ENCODE measurements at regions not wholly inside any gene's neighbourhood (a gene's known extent, or its start where the extent isn't known, plus 50 kb on each side); places are given as distances from the start of the nearest gene placed in this dataset.

DNA sequence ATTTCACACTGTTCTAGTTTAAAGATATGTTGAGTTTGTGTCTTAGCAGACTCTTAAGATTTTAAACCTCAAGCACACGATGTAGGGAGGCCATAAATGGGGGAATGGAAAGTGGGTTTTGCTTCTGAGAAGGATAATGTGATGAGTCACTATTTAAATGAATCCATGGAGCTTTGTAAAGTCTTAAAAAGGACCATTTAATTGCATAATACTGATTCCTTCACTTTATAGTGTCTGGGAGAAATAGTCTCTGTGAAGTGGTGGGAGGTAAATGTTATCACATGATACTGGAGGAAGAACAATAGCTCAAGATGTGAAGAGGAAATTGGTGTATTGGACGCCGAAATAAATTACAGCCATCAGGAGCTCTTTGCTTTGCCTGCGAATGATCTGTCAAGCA, 84.0 kb upstream of the MYO3A start:
- Mint-ChIP-seq H3K36me3 (no peaks in the 10 kb centered on the region), H3K9me3 (peaks cover 7% of the 10 kb centered on the region), H3K4me1 (peaks cover 30% of the 10 kb centered on the region), H3K4me3 (no peak overlapping the region), H3K27me3 (ENCODE audit: insufficient read depth, low read depth) (no peaks in the 10 kb centered on the region), H3K27ac (no peak overlapping the region)
- Histone ChIP-seq H3K36me3 (no peaks in the 10 kb centered on the region), H3K9me3 (ENCODE audit: low read depth) (no peaks in the 10 kb centered on the region), H2AFZ (replicated peaks) (peak overlapping the region; percentile 59), H3K9ac (no peak overlapping the region), H4K20me1 (ENCODE audit: low read depth) (no peaks in the 10 kb centered on the region), H3K4me2 (no peak overlapping the region), H3K27me3 (no peaks in the 10 kb centered on the region), H3K4me1 (peaks cover 11% of the 10 kb centered on the region), H3K79me2 (ENCODE audit: low read depth) (no peaks in the 10 kb centered on the region), H3K4me3 (no peak overlapping the region), H3F3A (ENCODE audit: low read depth) (no peaks in the 10 kb centered on the region), H3K27ac (no peak overlapping the region)
- no peak for DNase-seq (ENCODE audit: low spot score)
- TF ChIP-seq EZH2phosphoT487 (IDR thresholded peaks at IDR 0.05) (no peak), EZH2 (IDR thresholded peaks at IDR 0.05) (no peak)
- TF ChIP-seq, protein P1, sequence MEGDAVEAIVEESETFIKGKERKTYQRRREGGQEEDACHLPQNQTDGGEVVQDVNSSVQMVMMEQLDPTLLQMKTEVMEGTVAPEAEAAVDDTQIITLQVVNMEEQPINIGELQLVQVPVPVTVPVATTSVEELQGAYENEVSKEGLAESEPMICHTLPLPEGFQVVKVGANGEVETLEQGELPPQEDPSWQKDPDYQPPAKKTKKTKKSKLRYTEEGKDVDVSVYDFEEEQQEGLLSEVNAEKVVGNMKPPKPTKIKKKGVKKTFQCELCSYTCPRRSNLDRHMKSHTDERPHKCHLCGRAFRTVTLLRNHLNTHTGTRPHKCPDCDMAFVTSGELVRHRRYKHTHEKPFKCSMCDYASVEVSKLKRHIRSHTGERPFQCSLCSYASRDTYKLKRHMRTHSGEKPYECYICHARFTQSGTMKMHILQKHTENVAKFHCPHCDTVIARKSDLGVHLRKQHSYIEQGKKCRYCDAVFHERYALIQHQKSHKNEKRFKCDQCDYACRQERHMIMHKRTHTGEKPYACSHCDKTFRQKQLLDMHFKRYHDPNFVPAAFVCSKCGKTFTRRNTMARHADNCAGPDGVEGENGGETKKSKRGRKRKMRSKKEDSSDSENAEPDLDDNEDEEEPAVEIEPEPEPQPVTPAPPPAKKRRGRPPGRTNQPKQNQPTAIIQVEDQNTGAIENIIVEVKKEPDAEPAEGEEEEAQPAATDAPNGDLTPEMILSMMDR (IDR thresholded peaks at IDR 0.05), result no peak

DNA sequence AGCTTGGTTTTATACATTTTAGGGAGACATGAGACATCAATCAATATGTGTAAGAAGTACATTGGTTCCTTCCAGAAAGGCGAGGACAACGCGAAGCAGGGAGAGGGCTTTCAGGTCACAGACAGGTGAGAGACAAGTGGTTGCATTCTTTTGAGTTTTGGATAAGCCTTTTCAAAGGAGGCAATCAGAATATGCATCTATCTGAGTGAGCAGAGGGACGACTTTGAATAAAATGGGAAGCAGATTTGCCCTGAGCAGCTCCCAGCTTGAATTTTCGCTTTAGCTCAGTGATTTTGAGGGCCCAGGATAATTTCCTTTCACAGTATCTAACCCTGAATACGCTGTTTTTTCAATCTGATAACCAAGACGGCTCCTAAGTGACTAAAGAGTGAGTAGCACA, 82.5 kb upstream of the MYO3A start:
- H3K36me3 ChIP-seq, result no peaks in the 10 kb centered on the region
- H3K27ac ChIP-seq, result no peak overlapping the region
- peaks cover 7% of the 10 kb centered on the region for H3K9me3 Mint-ChIP-seq
- no peak overlapping the region for H3K4me3 Mint-ChIP-seq
- no peaks in the 10 kb centered on the region for H3K79me2 ChIP-seq (ENCODE audit: low read depth)
- no peaks in the 10 kb centered on the region for H3F3A ChIP-seq (ENCODE audit: low read depth)
- H3K4me1 ChIP-seq, result peaks cover 11% of the 10 kb centered on the region
- TF ChIP-seq EZH2 (IDR thresholded peaks at IDR 0.05) (no peak), EZH2phosphoT487 (IDR thresholded peaks at IDR 0.05) (no peak)
- TF ChIP-seq, protein P1 (IDR thresholded peaks at IDR 0.05), result no peak
- H3K4me2 ChIP-seq, result no peak overlapping the region
- no peak overlapping the region for H3K4me3 ChIP-seq
- no peaks in the 10 kb centered on the region for H4K20me1 ChIP-seq (ENCODE audit: low read depth)
- DNase-seq (ENCODE audit: low spot score), result no peak
- H3K27me3 Mint-ChIP-seq (ENCODE audit: insufficient read depth, low read depth), result no peaks in the 10 kb centered on the region
- no peaks in the 10 kb centered on the region for H3K36me3 Mint-ChIP-seq
- H3K9me3 ChIP-seq (ENCODE audit: low read depth), result no peaks in the 10 kb centered on the region
- H2AFZ ChIP-seq (replicated peaks), result peak overlapping the region; percentile 40
- peak overlapping the region; percentile 67 for H3K27ac Mint-ChIP-seq
- H3K27me3 ChIP-seq, result no peaks in the 10 kb centered on the region
- no peak overlapping the region for H3K9ac ChIP-seq
- H3K4me1 Mint-ChIP-seq, result peaks cover 38% of the 10 kb centered on the region

DNA sequence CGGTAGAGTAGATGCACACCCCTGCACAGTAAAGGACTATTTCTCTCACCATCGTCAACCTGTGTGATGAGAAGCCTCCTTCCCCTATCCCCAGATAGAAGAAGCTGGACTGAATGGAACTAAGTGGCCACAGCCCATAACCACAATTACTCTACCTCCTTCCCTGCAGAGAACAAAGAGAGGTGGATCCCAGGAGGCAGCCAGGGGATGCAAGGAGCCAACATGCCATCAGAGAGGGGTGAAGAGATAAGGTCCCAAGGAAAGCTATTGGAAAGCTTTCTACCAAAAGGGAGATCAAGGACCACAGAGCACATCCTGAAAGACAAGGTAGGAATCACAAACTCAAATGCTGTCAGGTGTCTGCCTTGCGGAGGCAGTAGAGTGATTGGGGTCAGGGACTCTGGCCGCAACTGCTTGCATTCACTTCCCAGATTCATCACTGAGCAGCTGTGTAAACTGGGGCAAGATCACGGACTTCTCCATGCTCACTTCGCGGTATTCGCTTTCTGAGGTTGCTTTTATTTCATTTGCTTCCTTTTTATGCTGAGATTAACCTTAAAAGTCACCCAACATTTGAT, 81.6 kb upstream of the MYO3A start:
- Mint-ChIP-seq H3K4me3 (no peak overlapping the region), H3K9me3 (peaks cover 7% of the 10 kb centered on the region), H3K36me3 (no peaks in the 10 kb centered on the region), H3K27ac (no peak overlapping the region), H3K27me3 (ENCODE audit: insufficient read depth, low read depth) (no peaks in the 10 kb centered on the region), H3K4me1 (peaks cover 38% of the 10 kb centered on the region)
- H3K9me3 ChIP-seq (ENCODE audit: low read depth), result no peaks in the 10 kb centered on the region
- H3K27ac ChIP-seq, result no peak overlapping the region
- no peaks in the 10 kb centered on the region for H3F3A ChIP-seq (ENCODE audit: low read depth)
- peaks cover 11% of the 10 kb centered on the region for H3K4me1 ChIP-seq
- peak overlapping the region; percentile 40 for H2AFZ ChIP-seq (replicated peaks)
- no peak for DNase-seq (ENCODE audit: low spot score)
- no peaks in the 10 kb centered on the region for H3K36me3 ChIP-seq
- TF ChIP-seq, protein P1 (IDR thresholded peaks at IDR 0.05), result no peak
- no peak for TF ChIP-seq EZH2 (IDR thresholded peaks at IDR 0.05)
- no peak for TF ChIP-seq EZH2phosphoT487 (IDR thresholded peaks at IDR 0.05)
- H3K4me3 ChIP-seq, result no peak overlapping the region
- no peaks in the 10 kb centered on the region for H3K27me3 ChIP-seq
- no peaks in the 10 kb centered on the region for H4K20me1 ChIP-seq (ENCODE audit: low read depth)
- no peak overlapping the region for H3K4me2 ChIP-seq
- H3K79me2 ChIP-seq (ENCODE audit: low read depth), result no peaks in the 10 kb centered on the region
- H3K9ac ChIP-seq, result no peak overlapping the region

All from neural progenitor cell (in vitro differentiated cells).